ENCODE measurements at regions not wholly inside any gene's neighbourhood (a gene's known extent, or its start where the extent isn't known, plus 50 kb on each side); places are given as distances from the start of the nearest gene placed in this dataset.

- Histone ChIP-seq H3K27me3 (replicated peaks in 1 of 4; ENCODE audit: control insufficient read depth in 3 of 4, extremely low read depth in 1 of 4, insufficient read depth in 3 of 4, low read length in 3 of 4) (no peaks in the 10 kb centered on the region), H3K18ac (ENCODE audit: extremely low read depth, low read length) (no peak overlapping the region), H2BK12ac (ENCODE audit: low read depth, low read length) (no peak overlapping the region), H3K23me2 (ENCODE audit: low read depth, low read length) (no peaks in the 10 kb centered on the region), H3K79me2 (ENCODE audit: control insufficient read depth in 1 of 2, insufficient read depth in 2 of 2, low read length in 2 of 2) (no peaks in the 10 kb centered on the region), H3K9me3 (ENCODE audit: insufficient read depth in 2 of 2, low read depth in 1 of 2, low read length in 1 of 2) (no peaks in the 10 kb centered on the region), H2BK5ac (ENCODE audit: low read depth, low read length) (no peak overlapping the region), H3K4me3 (ENCODE audit: extremely low read depth in 1 of 4, insufficient read depth in 2 of 4, low read depth in 3 of 4, low read length in 4 of 4) (no peak overlapping the region), H3K4ac (replicated peaks; ENCODE audit: insufficient read length, low read depth, low read length) (no peak overlapping the region), H4K5ac (ENCODE audit: insufficient read length, low read depth, low read length) (no peak overlapping the region), H3K14ac (ENCODE audit: insufficient read length) (no peak overlapping the region), H2AK5ac (ENCODE audit: low read depth, low read length) (no peak overlapping the region), H2AFZ (ENCODE audit: low read length) (no peak overlapping the region), H3K23ac (ENCODE audit: insufficient read length) (no peak overlapping the region), H2BK20ac (ENCODE audit: low read length) (no peak overlapping the region), H4K20me1 (replicated peaks in 1 of 2; ENCODE audit: control insufficient read depth in 1 of 2, insufficient read depth in 2 of 2, low read length in 2 of 2) (no peaks in the 10 kb centered on the region), H3K9ac (replicated peaks in 1 of 4; ENCODE audit: extremely low read depth in 1 of 4, low read depth in 3 of 4, low read length in 3 of 4) (no peak overlapping the region), H4K91ac (replicated peaks; ENCODE audit: insufficient read length, low read length) (no peak overlapping the region), H3K27ac (ENCODE audit: low read depth, low read length) (no peak overlapping the region), H3K56ac (replicated peaks; ENCODE audit: insufficient read length, low read depth, low read length) (no peak overlapping the region), H2BK120ac (replicated peaks; ENCODE audit: low read depth, low read length) (no peak overlapping the region), H3K36me3 (ENCODE audit: control insufficient read depth in 2 of 4, insufficient read depth in 4 of 4, low read length in 3 of 4) (no peaks in the 10 kb centered on the region), H2BK15ac (ENCODE audit: low read length) (no peak overlapping the region), H4K8ac (ENCODE audit: extremely low read depth, insufficient read depth, low read length) (no peak overlapping the region), H3K79me1 (ENCODE audit: low read depth, low read length) (no peaks in the 10 kb centered on the region), H3K4me2 (ENCODE audit: insufficient read depth in 1 of 2, low read depth in 2 of 2, low read length in 2 of 2) (no peak overlapping the region), H3K4me1 (replicated peaks in 1 of 4; ENCODE audit: control insufficient read depth in 3 of 4, insufficient read depth in 4 of 4, low read length in 3 of 4) (no peaks in the 10 kb centered on the region)
- no peak for FAIRE-seq
- ChIA-PET POLR2A (ENCODE audit: partially characterized antibody) (no interaction called here), CTCF (ENCODE audit: partially characterized antibody) (interaction anchor here (1.1 kb wide), 1 partner anchor 19 kb away, joined by 4 read pairs; no protein-coding TSS in a partner anchor)
- DNase-seq (ENCODE audit: low read depth in 1 of 2, low spot score in 2 of 2): no peak
- TF ChIP-seq CREB1 (IDR thresholded peaks at IDR 0.05) (no peak), SIX5 (IDR thresholded peaks at IDR 0.05; ENCODE audit: low read depth, low read length) (no peak), KDM5A (IDR thresholded peaks at IDR 0.05; ENCODE audit: low read length) (no peak), EZH2 (IDR thresholded peaks at IDR 0.05; ENCODE audit: low read depth, low read length, severe bottlenecking) (no peak), SIN3A (conservative IDR thresholded peaks at IDR 0.05 in 1 of 2, IDR thresholded peaks at IDR 0.05 in 1 of 2; ENCODE audit: low read depth in 1 of 2, low read length in 2 of 2) (no peak), BACH1 (IDR thresholded peaks at IDR 0.05; ENCODE audit: low read length) (no peak), CHD2 (IDR thresholded peaks at IDR 0.05; ENCODE audit: low read length) (no peak), RNF2 (IDR thresholded peaks at IDR 0.05; ENCODE audit: borderline replicate concordance, low read depth, low read length, missing control alignments, poor library complexity, severe bottlenecking) (no peak), ASH2L (IDR thresholded peaks at IDR 0.05; ENCODE audit: low read length) (no peak), YY1 (IDR thresholded peaks at IDR 0.05; ENCODE audit: low read depth, low read length) (no peak), HDAC2 (IDR thresholded peaks at IDR 0.05; ENCODE audit: borderline replicate concordance in 1 of 2, low read depth in 2 of 2, low read length in 2 of 2) (no peak), GTF2F1 (IDR thresholded peaks at IDR 0.05; ENCODE audit: borderline replicate concordance, low read depth, low read length) (no peak), GABPA (IDR thresholded peaks at IDR 0.05; ENCODE audit: borderline replicate concordance, insufficient read depth, low read length) (no peak)
- TF ChIP-seq, protein P1, sequence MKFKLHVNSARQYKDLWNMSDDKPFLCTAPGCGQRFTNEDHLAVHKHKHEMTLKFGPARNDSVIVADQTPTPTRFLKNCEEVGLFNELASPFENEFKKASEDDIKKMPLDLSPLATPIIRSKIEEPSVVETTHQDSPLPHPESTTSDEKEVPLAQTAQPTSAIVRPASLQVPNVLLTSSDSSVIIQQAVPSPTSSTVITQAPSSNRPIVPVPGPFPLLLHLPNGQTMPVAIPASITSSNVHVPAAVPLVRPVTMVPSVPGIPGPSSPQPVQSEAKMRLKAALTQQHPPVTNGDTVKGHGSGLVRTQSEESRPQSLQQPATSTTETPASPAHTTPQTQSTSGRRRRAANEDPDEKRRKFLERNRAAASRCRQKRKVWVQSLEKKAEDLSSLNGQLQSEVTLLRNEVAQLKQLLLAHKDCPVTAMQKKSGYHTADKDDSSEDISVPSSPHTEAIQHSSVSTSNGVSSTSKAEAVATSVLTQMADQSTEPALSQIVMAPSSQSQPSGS (IDR thresholded peaks at IDR 0.05; ENCODE audit: low read length): no peak
These were observed 635.9 kb upstream of the SUCLG2 start for GRCh38 chr3:68290333-68290732.
